ENCODE measurements at regions not wholly inside any gene's neighbourhood (a gene's known extent, or its start where the extent isn't known, plus 50 kb on each side); places are given as distances from the start of the nearest gene placed in this dataset.
A peak's percentile ranks its signal among the peaks of the same experiment; 100 is the strongest.

GRCh38 chr10:118442032-118442431 is 99.9 kb upstream of the FAM204A start:
- H3K79me2 ChIP-seq (ENCODE audit: control insufficient read depth, insufficient read depth, low read length): no peaks in the 10 kb centered on the region
- TF ChIP-seq RBM25 (IDR thresholded peaks at IDR 0.05; ENCODE audit: low read depth, low read length, severe bottlenecking) (peak; percentile 59), MECOM (CRISPR knock-in tag; IDR thresholded peaks at IDR 0.05) (no peak)
- FAIRE-seq (no peak), DNase-seq (ENCODE audit: extremely low read depth in 1 of 4, low spot score in 3 of 4) (no peak), ATAC-seq (no peak)
- H3K36me3 ChIP-seq (ENCODE audit: control insufficient read depth, insufficient read depth, low read length): no peaks in the 10 kb centered on the region
- in situ Hi-C loops (cut with MboI) (no loop called here), intact Hi-C loops (cut with micrococcal nuclease) (no loop called here)
- H3K9me3 ChIP-seq (replicated peaks; ENCODE audit: control insufficient read depth, insufficient read depth, low read depth, low read length): no peaks in the 10 kb centered on the region
- no TSS peak for BruUV-seq (replicated peaks)
- no peaks in the 10 kb centered on the region for H3K4me1 ChIP-seq (replicated peaks in 1 of 2; ENCODE audit: control insufficient read depth in 2 of 2, insufficient read depth in 2 of 2, low read length in 2 of 2)
- no peaks in the 10 kb centered on the region for H3K27me3 ChIP-seq (ENCODE audit: control insufficient read depth in 2 of 2, insufficient read depth in 2 of 2, low read length in 2 of 2)
- no peaks in the 10 kb centered on the region for H4K20me1 ChIP-seq (replicated peaks; ENCODE audit: control insufficient read depth, insufficient read depth, low read length)
- no peak overlapping the region for H3K4me2 ChIP-seq (ENCODE audit: insufficient read depth, low read length)
- WGBS (ENCODE audit: insufficient coverage, low coverage, missing lambda C conversion rate): 0% methylated on average over 3 of the region's 3 CpGs
- H2AFZ ChIP-seq (ENCODE audit: low read depth, low read length): no peak overlapping the region
- H3K9me1 ChIP-seq (ENCODE audit: control insufficient read depth, insufficient read depth, low read length): no peaks in the 10 kb centered on the region
- no peak overlapping the region for H3K4me3 ChIP-seq
- ChIA-PET POLR2A (no interaction called here), CTCF (ENCODE audit: low intra/inter-chr PET ratio) (no interaction called here)
- H3K27ac ChIP-seq (ENCODE audit: extremely low read depth, low read depth, low read length): no peak overlapping the region
- no peak overlapping the region for H3K9ac ChIP-seq (ENCODE audit: insufficient read depth in 1 of 2, low read depth in 2 of 2, low read length in 2 of 2)

DNA sequence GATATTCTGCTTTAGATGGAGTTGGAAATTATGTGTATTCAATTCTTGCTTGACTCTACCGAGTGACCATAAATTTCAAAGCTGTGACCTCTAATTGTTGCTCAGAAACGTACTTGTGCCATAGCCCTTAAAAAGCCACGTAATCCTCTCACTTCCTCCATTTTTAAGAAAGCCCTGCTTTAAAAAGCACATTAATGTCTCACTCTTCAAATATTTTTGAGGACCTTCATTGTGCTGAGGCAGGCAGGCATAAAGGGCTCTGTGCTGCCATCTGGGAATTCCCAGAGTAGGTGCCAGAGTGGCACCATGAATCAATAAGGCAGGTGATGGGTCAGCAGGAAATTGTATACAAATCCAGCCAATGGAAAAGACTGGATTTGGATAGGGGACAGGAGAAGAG is 97.7 kb upstream of the FAM204A start:
- CTCF ChIA-PET (ENCODE audit: low intra/inter-chr PET ratio): no interaction called here
- Histone ChIP-seq H3K27me3 (ENCODE audit: control insufficient read depth in 2 of 2, insufficient read depth in 2 of 2, low read length in 2 of 2) (no peaks in the 10 kb centered on the region), H4K20me1 (replicated peaks; ENCODE audit: control insufficient read depth, insufficient read depth, low read length) (no peaks in the 10 kb centered on the region), H3K9me3 (replicated peaks; ENCODE audit: control insufficient read depth, insufficient read depth, low read depth, low read length) (no peaks in the 10 kb centered on the region), H3K27ac (ENCODE audit: extremely low read depth, low read depth, low read length) (no peak overlapping the region), H3K79me2 (ENCODE audit: control insufficient read depth, insufficient read depth, low read length) (no peaks in the 10 kb centered on the region), H3K36me3 (ENCODE audit: control insufficient read depth, insufficient read depth, low read length) (no peaks in the 10 kb centered on the region), H2AFZ (ENCODE audit: low read depth, low read length) (no peak overlapping the region), H3K9me1 (ENCODE audit: control insufficient read depth, insufficient read depth, low read length) (no peaks in the 10 kb centered on the region), H3K4me3 (no peak overlapping the region), H3K9ac (ENCODE audit: insufficient read depth in 1 of 2, low read depth in 2 of 2, low read length in 2 of 2) (no peak overlapping the region), H3K4me2 (ENCODE audit: insufficient read depth, low read length) (no peak overlapping the region), H3K4me1 (replicated peaks in 1 of 2; ENCODE audit: control insufficient read depth in 2 of 2, insufficient read depth in 2 of 2, low read length in 2 of 2) (no peaks in the 10 kb centered on the region)
- no TSS peak for BruUV-seq (replicated peaks)
- 5% methylated on average over 3 of the region's 3 CpGs for WGBS (ENCODE audit: insufficient coverage, low coverage, missing lambda C conversion rate)
- in situ Hi-C loops (cut with MboI) (no loop called here), intact Hi-C loops (cut with micrococcal nuclease) (no loop called here)
- POLR2A ChIA-PET: no interaction called here
- DNase-seq (ENCODE audit: extremely low read depth in 1 of 4, low spot score in 3 of 4) (no peak), FAIRE-seq (no peak), ATAC-seq (no peak)
- TF ChIP-seq NRF1 (conservative IDR thresholded peaks at IDR 0.05 in 1 of 2, IDR thresholded peaks at IDR 0.05 in 1 of 2) (no peak), ZNF224 (CRISPR knock-in tag; IDR thresholded peaks at IDR 0.05) (no peak), HNRNPUL1 (IDR thresholded peaks at IDR 0.05; ENCODE audit: low read length) (no peak), ZNF561 (CRISPR knock-in tag; conservative IDR thresholded peaks at IDR 0.05) (no peak), EP400 (IDR thresholded peaks at IDR 0.05) (no peak), CBX3 (IDR thresholded peaks at IDR 0.05; ENCODE audit: borderline replicate concordance in 1 of 2, low read length in 2 of 2) (no peak), ZBTB7A (IDR thresholded peaks at IDR 0.05; ENCODE audit: borderline replicate concordance, control insufficient read depth, low read depth, low read length) (no peak), KDM4B (IDR thresholded peaks at IDR 0.05; ENCODE audit: borderline replicate concordance in 2 of 2, low read depth in 1 of 2) (no peak), STAT5A (IDR thresholded peaks at IDR 0.05; ENCODE audit: borderline replicate concordance, low read length) (no peak), ZBTB1 (CRISPR knock-in tag; IDR thresholded peaks at IDR 0.05; ENCODE audit: borderline replicate concordance, low read depth) (no peak), ZNF174 (CRISPR knock-in tag; IDR thresholded peaks at IDR 0.05) (no peak), CXXC5 (CRISPR knock-in tag; IDR thresholded peaks at IDR 0.05) (no peak)
- TF ChIP-seq, protein P1, sequence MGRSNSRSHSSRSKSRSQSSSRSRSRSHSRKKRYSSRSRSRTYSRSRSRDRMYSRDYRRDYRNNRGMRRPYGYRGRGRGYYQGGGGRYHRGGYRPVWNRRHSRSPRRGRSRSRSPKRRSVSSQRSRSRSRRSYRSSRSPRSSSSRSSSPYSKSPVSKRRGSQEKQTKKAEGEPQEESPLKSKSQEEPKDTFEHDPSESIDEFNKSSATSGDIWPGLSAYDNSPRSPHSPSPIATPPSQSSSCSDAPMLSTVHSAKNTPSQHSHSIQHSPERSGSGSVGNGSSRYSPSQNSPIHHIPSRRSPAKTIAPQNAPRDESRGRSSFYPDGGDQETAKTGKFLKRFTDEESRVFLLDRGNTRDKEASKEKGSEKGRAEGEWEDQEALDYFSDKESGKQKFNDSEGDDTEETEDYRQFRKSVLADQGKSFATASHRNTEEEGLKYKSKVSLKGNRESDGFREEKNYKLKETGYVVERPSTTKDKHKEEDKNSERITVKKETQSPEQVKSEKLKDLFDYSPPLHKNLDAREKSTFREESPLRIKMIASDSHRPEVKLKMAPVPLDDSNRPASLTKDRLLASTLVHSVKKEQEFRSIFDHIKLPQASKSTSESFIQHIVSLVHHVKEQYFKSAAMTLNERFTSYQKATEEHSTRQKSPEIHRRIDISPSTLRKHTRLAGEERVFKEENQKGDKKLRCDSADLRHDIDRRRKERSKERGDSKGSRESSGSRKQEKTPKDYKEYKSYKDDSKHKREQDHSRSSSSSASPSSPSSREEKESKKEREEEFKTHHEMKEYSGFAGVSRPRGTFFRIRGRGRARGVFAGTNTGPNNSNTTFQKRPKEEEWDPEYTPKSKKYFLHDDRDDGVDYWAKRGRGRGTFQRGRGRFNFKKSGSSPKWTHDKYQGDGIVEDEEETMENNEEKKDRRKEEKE (IDR thresholded peaks at IDR 0.05; ENCODE audit: borderline replicate concordance in 1 of 2, control insufficient read depth in 1 of 2, low read depth in 2 of 2, low read length in 1 of 2): no peak

Measured in K562 (cell line).